NCI-H345 treated with DMSO at 0.1 percent for 48 hours (cell line): ENCODE measurements at regions not wholly inside any gene's neighbourhood (a gene's known extent, or its start where the extent isn't known, plus 50 kb on each side); places are given as distances from the start of the nearest gene placed in this dataset.
"Not testable (repeated sequence)": the region's sequence is repeated elsewhere in the genome, so short reads cannot be mapped to it uniquely, and the experiment has no call there.

Experiments used
- DNase-seq: peaks from one replicate; lab custom pipeline; 2025; ENCODE audit not compliant: unreplicated experiment; lab: John Stamatoyannopoulos, UW

DNA sequence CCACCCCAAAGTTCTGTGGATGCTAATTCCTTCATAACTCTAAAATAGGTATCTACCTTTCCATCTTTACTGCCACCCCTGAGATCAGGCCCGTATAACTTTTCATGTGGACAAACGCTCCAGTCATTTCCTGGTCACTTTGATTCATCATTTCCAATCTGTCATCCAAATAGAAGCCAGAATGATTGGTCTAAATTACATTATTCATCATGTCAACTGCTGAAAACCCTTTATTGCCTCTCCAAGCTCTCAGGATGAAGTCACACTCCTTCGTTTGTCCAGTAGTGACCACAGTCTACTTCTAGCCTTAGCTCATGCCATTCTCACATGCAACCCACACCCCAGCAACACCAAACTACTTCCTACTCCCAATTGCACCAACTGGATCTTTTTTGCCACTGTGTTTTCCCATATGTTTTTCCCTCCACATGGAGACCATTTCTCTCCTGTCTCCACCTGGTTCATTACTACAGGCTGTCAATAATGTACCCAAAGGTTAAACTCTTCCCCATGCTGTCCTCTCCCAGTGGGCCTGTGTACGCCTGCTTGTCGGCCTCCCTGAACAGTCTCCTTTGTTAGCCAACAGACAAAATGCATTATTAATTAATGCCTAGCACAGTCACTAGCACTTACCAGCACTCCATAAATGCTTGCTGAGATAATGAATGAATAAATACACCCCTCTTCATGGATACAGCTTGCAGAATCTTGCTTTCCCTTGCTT lies 382.6 kb upstream of the NOCT start:
- no peak for DNase-seq

DNA sequence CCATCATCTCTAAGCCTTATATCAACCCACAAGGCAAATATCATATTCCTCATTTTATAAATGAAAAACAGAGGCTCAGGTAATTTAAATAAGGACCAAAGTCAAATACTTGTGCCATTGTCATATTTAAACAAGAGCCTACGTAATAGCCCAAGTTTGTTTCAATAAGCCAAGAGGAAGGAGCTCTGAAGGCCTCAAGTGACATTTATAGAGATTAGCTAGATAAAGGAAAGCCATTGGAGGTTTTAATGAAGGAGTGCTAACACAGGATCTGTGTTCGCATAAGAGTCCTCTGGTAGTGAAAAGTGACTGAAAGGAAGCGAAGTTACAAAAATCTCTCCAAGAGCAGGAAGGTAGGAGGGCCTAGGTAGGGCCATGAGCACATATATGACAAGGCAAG lies 384.9 kb upstream of the NOCT start:
- DNase-seq, result no peak

DNA sequence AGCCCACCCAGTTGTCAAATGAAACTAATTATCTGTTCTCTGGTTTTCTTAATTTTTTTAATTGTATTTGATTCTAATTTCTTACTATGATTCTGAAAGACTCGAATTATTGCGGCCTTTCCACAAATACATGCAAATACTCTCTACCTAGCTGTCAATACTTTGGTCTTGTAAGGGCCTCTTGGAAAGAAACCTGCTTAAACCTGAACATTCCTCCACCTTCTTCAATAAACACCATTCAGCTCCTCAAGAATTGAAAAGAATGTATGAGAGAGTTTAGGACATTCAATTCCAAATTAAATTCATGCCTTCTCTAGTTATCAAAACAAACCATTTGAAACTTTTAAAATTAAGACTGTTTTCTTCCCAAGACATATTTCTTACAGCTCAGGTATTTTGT lies 385.9 kb upstream of the NOCT start:
- no peak for DNase-seq

DNA sequence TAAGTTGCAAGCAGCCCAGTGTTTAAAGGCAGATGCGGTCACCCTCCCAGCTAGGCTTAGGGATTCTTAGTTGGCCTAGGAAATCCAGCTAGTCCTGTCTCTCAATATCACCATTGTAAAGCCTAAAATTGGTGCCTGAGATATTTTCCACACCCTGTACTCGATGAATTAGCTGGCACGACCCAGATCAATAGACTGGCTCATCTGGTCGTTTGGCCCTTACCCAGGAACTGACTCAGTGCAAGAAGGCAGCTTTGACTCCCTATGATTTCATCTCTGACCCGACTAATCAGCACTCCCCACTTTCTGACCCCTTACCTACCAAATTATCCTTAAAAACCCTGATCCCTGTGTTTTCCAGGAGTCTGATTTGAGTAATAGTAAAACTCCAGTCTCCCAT lies 384.9 kb upstream of the SLC7A11 start:
- DNase-seq, result no peak

DNA sequence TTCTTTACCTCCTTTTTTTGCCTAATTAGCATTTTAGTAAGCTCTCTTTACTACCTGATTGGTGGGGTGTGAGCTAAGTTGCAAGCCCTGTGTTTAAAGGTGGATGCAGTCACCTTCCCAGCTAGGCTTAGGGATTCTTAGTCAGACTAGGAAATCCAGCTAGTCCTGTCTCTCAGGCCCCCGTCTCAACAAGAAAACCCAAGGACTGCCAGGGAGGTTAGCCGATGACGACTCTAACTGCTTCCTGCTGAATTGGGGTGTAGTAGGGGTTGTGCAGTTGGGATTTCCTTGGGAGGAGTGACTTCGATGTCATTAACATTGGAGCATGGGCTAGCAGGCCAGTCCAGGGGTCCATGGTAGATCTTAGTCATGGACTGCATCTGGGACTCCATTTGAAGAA lies 380.2 kb upstream of the SLC7A11 start:
- DNase-seq, result not testable (repeated sequence)

DNA sequence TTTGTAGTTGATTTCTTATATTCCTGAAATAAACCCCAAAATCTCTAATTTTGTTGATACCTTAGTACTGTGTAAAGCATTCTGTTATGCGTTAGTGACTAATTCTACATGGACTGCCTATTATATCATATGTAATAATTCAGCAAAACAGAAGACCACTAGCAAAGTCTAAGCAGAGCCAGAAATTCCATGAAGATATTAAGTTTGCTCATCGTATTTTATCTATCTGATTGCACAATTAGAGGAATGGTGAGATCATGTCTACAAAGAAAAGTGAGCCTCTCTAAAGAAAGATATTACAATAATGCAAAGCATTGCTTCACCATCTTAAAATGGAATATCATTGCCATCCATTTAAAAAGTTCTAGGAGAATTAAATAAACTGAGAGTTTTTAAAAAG lies 374.6 kb upstream of the SLC7A11 start:
- DNase-seq, result no peak

DNA sequence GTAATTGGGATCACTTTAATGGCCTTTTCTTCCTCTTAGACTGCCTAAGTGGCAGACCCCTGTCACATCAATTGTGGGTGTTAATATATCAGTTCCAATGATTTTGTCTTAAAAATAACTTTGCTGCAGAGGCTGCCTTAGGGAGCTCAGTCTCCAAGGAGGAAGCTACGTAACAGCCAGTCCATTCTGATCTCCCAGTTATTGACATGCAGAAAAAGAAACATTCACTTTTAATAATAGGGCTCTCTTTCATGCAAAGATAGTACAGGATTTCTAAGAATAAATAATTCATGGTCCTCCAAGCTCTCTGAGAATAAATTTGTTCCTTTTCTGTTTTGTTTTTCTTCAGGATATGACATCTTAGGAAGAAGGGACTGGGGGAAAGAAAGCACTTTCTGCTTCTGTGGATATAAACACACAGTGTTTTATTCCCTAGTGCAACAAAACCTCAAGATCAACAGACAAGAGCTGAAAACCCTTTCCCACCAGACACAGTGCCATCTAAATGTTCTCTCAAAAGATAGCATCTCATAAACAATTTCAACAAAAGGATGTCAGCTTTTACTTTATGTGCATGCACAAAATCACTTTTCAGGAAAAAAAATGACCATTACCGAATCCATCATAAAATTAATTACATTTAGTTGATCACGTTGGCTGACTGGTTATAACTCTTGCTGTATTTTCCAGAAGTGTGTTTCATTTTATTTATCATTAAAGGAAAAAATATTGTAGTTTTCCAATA lies 372.4 kb upstream of the SLC7A11 start:
- no peak for DNase-seq

DNA sequence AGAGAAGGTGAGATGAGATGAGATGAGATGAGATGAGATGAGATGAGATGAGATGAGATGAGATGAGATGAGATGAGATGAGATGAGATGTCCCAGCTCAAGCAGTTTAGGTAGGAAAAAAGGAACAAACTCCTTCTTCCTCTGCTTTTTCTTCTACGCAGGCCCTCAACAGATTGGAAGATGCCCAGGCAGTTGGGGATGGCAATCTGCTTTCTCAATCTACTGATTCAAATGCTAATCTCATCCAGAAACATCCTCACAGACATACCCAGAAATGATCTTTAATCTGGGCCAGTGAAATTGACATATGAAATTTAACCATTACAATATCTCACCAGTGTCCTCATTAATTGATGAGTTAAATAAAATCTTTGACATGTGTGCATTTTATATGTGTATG lies 370.3 kb upstream of the SLC7A11 start:
- DNase-seq, result no peak

DNA sequence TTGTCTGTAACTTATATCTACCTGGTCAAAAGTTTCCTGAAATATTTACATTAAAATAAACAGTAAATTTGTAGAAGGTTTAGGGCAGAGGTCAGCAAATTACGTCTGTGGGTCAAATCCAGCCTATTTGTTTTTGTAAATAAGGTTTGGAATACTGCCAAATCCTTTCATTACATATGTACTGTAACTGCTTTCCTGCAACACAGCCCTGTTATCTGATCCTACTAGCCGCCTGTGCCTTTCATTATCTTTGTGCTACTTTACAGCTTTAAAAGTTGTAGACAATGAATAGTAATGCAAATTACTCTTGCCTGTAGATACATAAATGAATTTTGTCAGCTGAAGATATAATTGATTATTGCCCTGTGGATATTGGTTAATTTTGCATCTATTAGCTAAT lies 369.6 kb upstream of the SLC7A11 start:
- no peak for DNase-seq

DNA sequence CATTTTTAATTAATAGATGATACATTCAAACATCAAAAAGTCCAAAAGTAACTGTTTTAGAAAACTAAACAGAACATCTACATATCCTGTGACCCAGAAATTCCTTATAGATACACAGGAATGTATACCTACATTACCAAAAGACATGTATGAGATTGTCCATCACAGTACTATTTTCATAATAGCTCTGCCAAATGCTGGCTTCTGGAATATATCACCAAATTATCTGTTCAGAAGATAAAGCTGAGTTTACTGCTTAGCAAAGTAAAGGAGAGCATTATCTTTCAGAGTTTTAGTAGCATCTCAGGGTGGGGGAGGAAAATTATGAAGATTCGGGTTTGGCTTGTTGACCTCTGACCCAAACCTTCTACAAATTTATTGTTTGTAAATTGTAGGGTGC lies 368.9 kb upstream of the SLC7A11 start:
- no peak for DNase-seq

DNA sequence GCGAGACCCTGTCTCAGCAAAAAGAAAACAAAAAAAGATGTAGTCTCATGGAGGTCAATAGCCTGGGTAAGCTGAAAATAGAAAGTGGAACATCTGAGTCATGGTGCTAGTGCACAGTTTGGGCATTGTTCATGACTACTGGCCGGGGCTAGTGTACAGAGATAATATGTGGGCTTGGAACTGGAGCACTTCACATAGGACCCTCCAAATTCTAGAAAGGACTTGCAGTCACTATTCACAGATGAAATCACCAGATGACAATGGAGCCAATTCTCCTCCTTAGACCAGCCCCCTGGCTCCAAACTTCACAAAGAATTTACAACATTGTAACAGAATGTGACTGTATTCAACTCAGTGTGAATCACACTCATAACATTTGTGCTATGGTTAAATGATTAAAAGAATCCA lies 367.8 kb upstream of the SLC7A11 start:
- no peak for DNase-seq

DNA sequence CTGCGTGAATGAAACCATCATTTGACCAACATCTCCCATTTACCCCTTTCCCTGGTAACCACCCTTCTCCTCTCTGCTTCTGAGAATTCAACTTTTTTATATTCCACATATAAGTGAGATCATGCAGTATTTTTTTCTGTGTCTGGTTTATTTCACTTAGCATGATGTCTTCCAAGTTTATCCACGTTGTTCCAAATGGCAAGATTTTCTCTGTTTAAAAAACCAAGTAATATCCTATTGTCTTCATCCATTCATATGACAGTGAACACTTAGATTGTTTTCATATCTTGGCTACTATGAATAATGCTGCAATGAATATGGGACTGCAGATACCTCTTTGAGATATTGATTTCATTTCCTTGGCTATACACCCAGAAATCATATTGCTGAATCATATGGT lies 362.4 kb upstream of the SLC7A11 start:
- DNase-seq, result no peak

DNA sequence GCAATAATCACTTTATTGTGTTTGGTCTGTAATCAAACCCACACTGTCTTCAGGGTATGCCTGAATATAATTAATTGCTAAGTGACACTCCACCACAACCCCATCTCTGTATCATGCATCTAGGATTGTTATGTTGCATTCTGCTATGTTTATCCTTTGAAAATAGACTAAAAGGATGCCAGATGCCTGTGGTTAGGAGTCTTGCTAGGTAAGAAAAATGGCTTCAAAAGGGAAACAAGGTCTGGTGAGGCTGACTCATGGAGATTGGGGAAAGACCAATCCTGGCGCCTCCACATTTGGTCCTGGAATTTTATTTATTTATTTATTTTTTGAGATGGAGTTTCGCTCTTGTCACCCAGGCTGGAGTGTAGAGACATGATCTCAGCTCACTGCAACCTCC lies 360.5 kb upstream of the SLC7A11 start:
- no peak for DNase-seq

DNA sequence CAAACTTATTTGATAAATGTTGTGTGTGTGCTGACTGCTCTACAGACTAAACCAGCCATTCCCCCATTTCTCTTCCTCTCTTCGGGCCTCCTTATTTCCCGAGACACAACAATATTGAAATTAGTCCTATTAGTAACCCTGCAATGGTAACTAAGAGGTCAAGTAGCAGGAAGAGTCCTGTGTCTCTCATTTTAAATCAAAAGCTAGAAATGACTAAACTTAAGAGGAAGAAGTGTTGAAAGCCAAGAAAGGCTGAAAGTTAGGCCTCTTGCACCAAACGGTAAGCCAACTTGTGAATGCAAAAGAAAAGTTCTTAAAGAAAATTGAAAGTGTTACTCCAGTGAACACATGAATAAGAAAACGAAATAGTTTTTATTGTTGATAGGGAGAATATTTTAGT lies 357.8 kb upstream of the SLC7A11 start:
- DNase-seq, result no peak

DNA sequence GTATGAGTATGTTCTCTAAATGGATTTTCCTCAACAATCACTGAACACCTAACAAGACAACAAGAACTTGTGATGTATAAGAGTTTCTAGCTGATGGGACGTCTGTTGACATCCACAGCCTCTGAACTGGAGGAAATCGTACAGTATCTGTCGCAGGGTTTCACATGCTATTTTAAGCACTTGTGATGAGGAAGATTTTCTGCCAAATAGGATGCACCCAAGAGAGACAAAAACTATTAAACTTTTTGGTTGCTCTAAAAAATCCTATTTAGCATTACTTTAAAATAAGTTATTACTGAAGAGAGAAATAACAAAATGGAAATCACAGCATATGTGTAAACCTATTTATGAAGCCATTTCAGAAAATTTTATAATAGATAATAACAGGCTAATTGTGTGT lies 356.1 kb upstream of the SLC7A11 start:
- no peak for DNase-seq

DNA sequence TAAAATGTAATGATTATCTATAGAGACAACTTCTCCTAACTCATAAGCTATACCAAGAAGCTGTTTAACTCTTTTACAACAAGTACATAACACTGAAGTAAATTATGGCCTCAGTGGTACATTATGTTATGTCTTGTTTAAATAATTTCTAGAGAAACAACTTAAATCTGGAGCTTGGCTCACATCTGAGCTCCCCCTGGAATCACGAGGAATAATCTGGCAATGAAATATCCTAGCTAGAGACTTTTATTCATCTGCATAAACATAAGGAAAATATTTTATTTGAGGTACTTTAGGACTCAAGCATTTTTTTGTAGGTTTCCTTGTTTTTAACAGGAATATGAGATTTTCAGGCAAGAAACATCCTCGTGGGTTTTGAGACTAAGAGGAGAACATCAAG lies 354.7 kb upstream of the SLC7A11 start:
- no peak for DNase-seq

DNA sequence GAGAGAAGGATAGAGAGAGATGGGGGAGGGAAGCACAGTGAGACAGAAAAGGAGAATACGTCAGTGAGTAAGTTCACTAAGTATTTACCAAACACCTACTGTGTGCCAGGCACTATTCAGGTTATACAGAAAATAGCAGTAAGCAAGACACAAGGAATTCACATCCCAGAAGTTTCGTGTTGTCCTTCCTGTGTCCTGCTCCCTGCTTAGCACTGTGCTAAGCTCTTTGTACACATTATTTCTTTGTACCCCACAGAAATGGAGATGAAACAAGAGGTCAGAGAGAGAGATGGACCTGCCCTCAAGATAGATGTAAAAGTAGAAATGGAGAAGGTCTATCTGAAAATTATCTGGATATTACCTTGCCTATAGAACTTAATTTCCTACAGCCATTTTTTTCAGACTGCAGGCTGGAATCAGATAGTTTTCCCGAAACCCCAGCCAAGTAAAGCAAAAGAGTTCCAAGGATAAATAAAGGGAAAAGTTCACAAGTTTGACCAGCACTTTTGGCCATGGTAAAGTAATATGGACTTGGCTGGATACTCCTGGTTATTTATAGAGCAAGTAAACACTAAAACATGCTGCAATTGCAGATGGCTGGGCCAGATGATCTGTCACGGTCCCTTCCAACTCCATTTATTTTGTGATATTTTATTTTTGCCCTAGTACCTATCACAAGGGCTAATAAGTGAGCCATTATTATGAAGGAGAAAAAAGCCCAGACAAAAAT lies 353.7 kb upstream of the SLC7A11 start:
- no peak for DNase-seq

DNA sequence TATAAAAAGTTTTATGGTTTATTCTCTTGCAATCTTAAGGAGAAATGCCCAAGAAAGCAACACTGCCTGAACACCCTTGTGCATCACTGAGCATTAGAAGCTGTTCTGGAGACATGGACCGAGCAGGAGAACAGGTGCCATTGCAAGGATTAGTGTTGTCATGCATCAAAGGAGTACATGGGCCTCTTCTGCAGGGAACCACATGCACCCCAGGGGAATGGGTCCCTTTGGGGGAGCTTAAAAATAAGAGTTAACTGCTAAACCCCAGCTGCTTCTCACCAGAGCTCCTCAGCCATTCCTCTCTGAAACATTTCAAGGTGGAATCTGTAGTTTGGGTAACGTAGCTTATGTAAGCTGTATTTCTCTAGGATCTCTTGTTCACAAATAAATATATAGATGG lies 353.0 kb upstream of the SLC7A11 start:
- no peak for DNase-seq

DNA sequence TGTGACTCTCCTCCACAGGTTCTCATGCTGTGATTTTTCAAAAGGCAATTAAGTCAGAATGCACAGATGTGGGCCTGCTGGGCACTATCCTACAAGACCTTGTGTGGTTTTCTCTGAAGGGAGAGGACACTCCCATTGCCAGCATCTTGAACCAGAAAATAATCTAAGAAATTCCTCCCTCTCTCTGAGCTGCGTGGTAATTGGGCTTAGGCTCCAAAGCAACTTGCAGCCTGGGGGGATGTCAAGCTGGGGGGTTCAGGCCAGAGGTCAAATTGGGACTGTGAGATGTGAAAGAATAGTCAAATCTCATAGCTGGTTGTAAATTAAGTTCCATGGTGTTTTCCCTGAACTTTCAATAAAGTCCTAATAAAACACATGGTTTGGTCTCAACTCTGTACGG lies 350.6 kb upstream of the SLC7A11 start:
- no peak for DNase-seq

DNA sequence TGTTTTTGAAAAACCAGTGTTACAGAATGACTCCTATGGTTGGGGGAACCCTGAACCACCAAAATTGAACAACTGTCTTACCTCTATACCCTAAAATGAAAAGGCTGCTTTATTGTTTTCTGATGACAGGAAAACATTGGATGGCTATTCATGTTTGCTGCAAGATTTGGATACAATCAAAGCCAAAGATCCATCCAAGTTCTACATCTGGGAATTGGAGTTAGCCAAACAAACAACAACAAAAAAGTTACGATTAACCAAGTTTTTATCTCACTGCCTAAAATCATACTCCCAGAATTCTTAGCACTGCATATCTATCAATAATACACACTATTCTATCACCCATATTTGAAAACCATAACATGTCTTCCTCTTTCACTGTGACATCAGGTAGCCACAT lies 349.7 kb upstream of the SLC7A11 start:
- no peak for DNase-seq

DNA sequence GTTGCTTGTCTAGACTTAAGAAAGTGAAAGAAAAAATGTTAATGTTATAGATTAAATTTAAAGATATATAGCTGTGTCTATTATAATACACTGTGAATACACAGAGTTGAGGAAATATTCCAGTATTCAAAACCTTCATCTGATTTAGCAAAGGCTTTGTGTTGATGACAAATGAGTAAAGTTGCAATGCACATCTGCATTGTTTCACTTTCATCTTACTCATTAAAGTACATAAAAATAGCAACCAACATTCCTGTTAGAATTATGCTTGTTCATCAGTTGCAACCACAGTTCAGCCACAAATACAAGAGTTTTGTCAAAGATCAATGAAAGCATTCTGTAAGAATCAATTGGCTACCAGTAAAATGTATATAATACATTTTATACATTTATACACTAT lies 346.4 kb upstream of the SLC7A11 start:
- no peak for DNase-seq

DNA sequence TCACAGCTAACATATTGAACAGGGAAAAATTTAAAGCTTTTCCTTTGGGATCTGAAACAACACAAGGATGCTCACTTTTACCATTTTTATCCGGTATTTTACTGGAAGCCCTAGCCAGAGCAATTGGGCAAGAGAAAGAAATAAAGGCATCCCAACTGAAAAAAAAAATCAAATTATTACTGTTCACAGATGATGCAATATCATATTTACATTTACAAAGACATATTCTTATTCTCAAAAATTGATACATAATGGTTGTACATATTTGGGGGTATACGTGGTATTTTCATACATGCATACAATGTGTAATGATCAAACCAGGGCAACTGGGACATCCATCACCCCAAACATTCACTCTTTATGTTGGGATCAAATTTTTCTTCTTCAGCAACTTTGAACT lies 337.0 kb upstream of the SLC7A11 start:
- DNase-seq, result no peak
